LNCaP clone FGC (cell line): ENCODE measurements at regions not wholly inside any gene's neighbourhood (a gene's known extent, or its start where the extent isn't known, plus 50 kb on each side); places are given as distances from the start of the nearest gene placed in this dataset.

Source experiments
- DNase-seq: peaks from one replicate; pipeline ENCODE4 v3.0.0-alpha.2; 2011; ENCODE audit warnings: low read depth
- H3K4me3 ChIP-seq: 2 replicates; pipeline ENCODE4 v1.5.1; 2011; ENCODE audit warnings: mild to moderate bottlenecking, low read depth, low read length, control low read depth
- CTCF ChIP-seq: IDR thresholded peaks from 2 replicates; pipeline ENCODE4 v1.5.1; 2012; ENCODE audit warnings: mild to moderate bottlenecking; ENCODE audit not compliant: control insufficient read depth, insufficient read depth; ENCODE audit errors: extremely low read depth

GRCh38 chr1:14474856-14475255 lies 123.6 kb upstream of the KAZN start:
- DNase-seq = no peak
- no peak overlapping the region for H3K4me3 ChIP-seq
- TF ChIP-seq CTCF = no peak

- DNase-seq = no peak
- no peak for TF ChIP-seq CTCF
These were observed 122.1 kb upstream of the KAZN start for GRCh38 chr1:14476170-14476955.

GRCh38 chr1:14478120-14478519 lies 120.4 kb upstream of the KAZN start:
- H3K4me3 ChIP-seq = no peak overlapping the region
- TF ChIP-seq CTCF = no peak
- no peak for DNase-seq

More at GRCh38 chr1:14476170-14476955, 122.1 kb upstream of the KAZN start:
- H3K4me3 ChIP-seq = no peak overlapping the region

- no peak for DNase-seq
- H3K4me3 ChIP-seq = no peak overlapping the region
- no peak for TF ChIP-seq CTCF
These were observed 118.6 kb upstream of the KAZN start for GRCh38 chr1:14479865-14480264.

GRCh38 chr1:14482784-14483450 lies 115.6 kb upstream of the KAZN start:
- DNase-seq = no peak
- H3K4me3 ChIP-seq = no peak overlapping the region
- no peak for TF ChIP-seq CTCF

GRCh38 chr1:14485285-14485684 lies 113.2 kb upstream of the KAZN start:
- no peak for DNase-seq
- TF ChIP-seq CTCF = no peak
- no peak overlapping the region for H3K4me3 ChIP-seq
